ENCODE measurements at regions not wholly inside any gene's neighbourhood (a gene's known extent, or its start where the extent isn't known, plus 50 kb on each side); places are given as distances from the start of the nearest gene placed in this dataset.

DNA sequence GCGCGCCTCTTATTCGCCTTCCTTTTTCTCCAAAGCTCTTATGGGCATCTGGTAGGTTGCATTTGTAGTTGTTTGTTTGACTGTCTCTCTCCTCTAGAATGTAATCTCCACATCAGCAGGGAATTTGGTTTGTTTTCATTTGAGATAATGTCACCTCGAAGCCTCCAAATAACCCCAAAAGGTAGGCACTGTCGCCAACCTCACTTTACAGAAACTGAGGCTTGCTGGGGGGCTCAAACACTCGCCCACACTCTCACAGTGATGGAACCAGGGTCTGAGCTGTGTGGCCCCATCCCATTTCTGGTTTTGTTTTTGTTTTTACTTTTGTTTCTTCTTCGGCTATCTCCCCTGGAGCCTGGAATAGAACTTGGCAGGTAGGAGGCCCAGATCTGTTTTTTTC is 172.2 kb upstream of the MYCN start:
- Histone ChIP-seq H4K20me1 (replicated peaks; ENCODE audit: insufficient read depth) (no peaks in the 10 kb centered on the region), H3F3A (replicated peaks; ENCODE audit: low read depth) (no peaks in the 10 kb centered on the region), H3K79me2 (replicated peaks; ENCODE audit: insufficient read depth) (no peaks in the 10 kb centered on the region), H3K27ac (ENCODE audit: low read depth) (no peak overlapping the region), H2AFZ (peak overlapping the region; percentile 38; the same call in 1 of the 2 replicates), H3K4me1 (ENCODE audit: insufficient read depth) (no peaks in the 10 kb centered on the region), H3K9me2 (ENCODE audit: insufficient read depth) (no peaks in the 10 kb centered on the region), H3K4me2 (no peak overlapping the region), H3K4me3 (no peak overlapping the region), H3K27me3 (ENCODE audit: insufficient read depth) (no peaks in the 10 kb centered on the region), H3K36me3 (ENCODE audit: insufficient read depth) (no peaks in the 10 kb centered on the region)
- no peak overlapping the region for H3K27ac Mint-ChIP-seq
- H3K4me1 Mint-ChIP-seq = peaks cover 18% of the 10 kb centered on the region
- TF ChIP-seq ZNF331 (CRISPR knock-in tag; IDR thresholded peaks at IDR 0.05; ENCODE audit: low read depth) (no peak), EZH2 (IDR thresholded peaks at IDR 0.05; ENCODE audit: low read depth, unreplicated experiment) (no peak), NANOG (IDR thresholded peaks at IDR 0.05; ENCODE audit: borderline replicate concordance) (no peak), CTCF (conservative IDR thresholded peaks at IDR 0.05; ENCODE audit: low read depth in 2 of 2) (no peak), REST (IDR thresholded peaks at IDR 0.05; ENCODE audit: unreplicated experiment) (no peak), CREB1 (CRISPR knock-in tag; IDR thresholded peaks at IDR 0.05; ENCODE audit: low read depth) (no peak), ZNF114 (CRISPR knock-in tag; IDR thresholded peaks at IDR 0.05) (no peak), ETS1 (IDR thresholded peaks at IDR 0.05) (no peak), POLR2AphosphoS5 (IDR thresholded peaks at IDR 0.05; ENCODE audit: low read depth) (no peak), EZH2phosphoT487 (IDR thresholded peaks at IDR 0.05; ENCODE audit: unreplicated experiment) (no peak), STAT1 (IDR thresholded peaks at IDR 0.05; ENCODE audit: unreplicated experiment) (no peak), JUNB (IDR thresholded peaks at IDR 0.05; ENCODE audit: unreplicated experiment) (no peak)
- TF ChIP-seq, protein P1, sequence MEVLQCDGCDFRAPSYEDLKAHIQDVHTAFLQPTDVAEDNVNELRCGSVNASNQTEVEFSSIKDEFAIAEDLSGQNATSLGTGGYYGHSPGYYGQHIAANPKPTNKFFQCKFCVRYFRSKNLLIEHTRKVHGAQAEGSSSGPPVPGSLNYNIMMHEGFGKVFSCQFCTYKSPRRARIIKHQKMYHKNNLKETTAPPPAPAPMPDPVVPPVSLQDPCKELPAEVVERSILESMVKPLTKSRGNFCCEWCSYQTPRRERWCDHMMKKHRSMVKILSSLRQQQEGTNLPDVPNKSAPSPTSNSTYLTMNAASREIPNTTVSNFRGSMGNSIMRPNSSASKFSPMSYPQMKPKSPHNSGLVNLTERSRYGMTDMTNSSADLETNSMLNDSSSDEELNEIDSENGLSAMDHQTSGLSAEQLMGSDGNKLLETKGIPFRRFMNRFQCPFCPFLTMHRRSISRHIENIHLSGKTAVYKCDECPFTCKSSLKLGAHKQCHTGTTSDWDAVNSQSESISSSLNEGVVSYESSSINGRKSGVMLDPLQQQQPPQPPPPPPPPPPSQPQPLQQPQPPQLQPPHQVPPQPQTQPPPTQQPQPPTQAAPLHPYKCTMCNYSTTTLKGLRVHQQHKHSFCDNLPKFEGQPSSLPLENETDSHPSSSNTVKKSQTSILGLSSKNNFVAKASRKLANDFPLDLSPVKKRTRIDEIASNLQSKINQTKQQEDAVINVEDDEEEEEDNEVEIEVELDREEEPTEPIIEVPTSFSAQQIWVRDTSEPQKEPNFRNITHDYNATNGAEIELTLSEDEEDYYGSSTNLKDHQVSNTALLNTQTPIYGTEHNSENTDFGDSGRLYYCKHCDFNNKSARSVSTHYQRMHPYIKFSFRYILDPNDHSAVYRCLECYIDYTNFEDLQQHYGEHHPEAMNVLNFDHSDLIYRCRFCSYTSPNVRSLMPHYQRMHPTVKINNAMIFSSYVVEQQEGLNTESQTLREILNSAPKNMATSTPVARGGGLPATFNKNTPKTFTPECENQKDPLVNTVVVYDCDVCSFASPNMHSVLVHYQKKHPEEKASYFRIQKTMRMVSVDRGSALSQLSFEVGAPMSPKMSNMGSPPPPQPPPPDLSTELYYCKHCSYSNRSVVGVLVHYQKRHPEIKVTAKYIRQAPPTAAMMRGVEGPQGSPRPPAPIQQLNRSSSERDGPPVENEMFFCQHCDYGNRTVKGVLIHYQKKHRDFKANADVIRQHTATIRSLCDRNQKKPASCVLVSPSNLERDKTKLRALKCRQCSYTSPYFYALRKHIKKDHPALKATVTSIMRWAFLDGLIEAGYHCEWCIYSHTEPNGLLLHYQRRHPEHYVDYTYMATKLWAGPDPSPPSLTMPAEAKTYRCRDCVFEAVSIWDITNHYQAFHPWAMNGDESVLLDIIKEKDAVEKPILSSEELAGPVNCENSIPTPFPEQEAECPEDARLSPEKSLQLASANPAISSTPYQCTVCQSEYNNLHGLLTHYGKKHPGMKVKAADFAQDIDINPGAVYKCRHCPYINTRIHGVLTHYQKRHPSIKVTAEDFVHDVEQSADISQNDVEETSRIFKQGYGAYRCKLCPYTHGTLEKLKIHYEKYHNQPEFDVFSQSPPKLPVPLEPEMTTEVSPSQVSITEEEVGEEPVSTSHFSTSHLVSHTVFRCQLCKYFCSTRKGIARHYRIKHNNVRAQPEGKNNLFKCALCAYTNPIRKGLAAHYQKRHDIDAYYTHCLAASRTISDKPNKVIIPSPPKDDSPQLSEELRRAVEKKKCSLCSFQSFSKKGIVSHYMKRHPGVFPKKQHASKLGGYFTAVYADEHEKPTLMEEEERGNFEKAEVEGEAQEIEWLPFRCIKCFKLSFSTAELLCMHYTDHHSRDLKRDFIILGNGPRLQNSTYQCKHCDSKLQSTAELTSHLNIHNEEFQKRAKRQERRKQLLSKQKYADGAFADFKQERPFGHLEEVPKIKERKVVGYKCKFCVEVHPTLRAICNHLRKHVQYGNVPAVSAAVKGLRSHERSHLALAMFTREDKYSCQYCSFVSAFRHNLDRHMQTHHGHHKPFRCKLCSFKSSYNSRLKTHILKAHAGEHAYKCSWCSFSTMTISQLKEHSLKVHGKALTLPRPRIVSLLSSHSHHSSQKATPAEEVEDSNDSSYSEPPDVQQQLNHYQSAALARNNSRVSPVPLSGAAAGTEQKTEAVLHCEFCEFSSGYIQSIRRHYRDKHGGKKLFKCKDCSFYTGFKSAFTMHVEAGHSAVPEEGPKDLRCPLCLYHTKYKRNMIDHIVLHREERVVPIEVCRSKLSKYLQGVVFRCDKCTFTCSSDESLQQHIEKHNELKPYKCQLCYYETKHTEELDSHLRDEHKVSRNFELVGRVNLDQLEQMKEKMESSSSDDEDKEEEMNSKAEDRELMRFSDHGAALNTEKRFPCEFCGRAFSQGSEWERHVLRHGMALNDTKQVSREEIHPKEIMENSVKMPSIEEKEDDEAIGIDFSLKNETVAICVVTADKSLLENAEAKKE (CRISPR knock-in tag; IDR thresholded peaks at IDR 0.05) = no peak
- peaks cover 7% of the 10 kb centered on the region for H3K27me3 Mint-ChIP-seq (ENCODE audit: insufficient read depth, low read depth, poor library complexity)
- H3K9me3 Mint-ChIP-seq = no peaks in the 10 kb centered on the region; the same call in 2 of the 3 replicates
- DNase-seq (ENCODE audit: low spot score) (no peak), ATAC-seq (no peak)
- no peak overlapping the region for H3K4me3 Mint-ChIP-seq
- H3K36me3 Mint-ChIP-seq (ENCODE audit: low read depth) = no peaks in the 10 kb centered on the region

All from GM23338 (cell line).